ENCODE measurements at regions not wholly inside any gene's neighbourhood (a gene's known extent, or its start where the extent isn't known, plus 50 kb on each side); places are given as distances from the start of the nearest gene placed in this dataset.
A peak's percentile ranks its signal among the peaks of the same experiment; 100 is the strongest.
"Not testable (repeated sequence)": the region's sequence is repeated elsewhere in the genome, so short reads cannot be mapped to it uniquely, and the experiment has no call there.

DNA sequence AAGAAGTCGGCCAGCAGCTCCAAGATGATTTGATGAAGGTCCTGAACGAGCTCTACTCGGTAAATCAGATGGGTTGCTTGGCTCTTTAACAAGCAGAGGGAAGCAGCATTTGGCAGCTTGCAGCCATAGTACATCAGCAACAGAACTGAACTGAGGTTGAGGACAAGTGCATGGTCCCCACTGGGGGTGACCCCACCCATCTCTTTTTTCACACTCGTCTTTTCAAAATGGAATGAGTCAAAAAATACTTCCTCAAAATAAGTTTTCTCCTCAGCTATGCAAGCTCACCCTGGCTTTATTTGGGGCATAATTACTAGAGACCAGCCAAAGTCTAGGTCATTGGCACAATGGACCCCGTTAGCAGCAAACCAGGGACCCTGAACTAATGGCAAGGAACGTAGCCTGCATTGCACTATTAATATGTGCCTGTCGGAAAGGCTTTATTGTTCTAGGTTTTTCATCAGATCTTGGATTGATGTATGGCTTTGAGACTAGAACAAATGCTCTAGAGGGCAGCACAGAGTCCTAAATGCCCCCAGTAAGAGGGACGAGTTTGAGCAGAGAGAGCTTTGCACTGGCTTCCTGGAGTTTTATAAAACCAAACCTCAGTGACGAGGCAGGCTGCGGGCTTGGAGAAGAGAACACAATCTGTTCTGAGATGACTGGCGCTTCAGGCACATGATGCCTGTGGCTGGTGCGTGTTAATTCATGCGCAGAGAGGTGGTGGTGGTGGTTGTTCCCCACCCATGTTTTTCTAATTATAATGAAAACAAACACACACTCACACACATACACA is 74.2 kb upstream of the FAM72C start:
- not testable (repeated sequence) for H2BK20ac ChIP-seq (ENCODE audit: low read depth, low read length, poor library complexity, severe bottlenecking); H3K79me1 ChIP-seq (ENCODE audit: insufficient read depth, low read depth, low read length, poor library complexity, severe bottlenecking); H3K9me3 Mint-ChIP-seq; H3K4me1 ChIP-seq (ENCODE audit: insufficient read depth, low read length); H3K9ac ChIP-seq (ENCODE audit: extremely low read depth, insufficient read length, low read length); H3K27ac Mint-ChIP-seq; H3K14ac ChIP-seq (ENCODE audit: insufficient read depth, low read length); H2BK12ac ChIP-seq (ENCODE audit: insufficient read length, low read depth, low read length); H3K4me1 Mint-ChIP-seq; H3K4me3 Mint-ChIP-seq; H4K8ac ChIP-seq (replicated peaks; ENCODE audit: insufficient read length, low read depth, low read length); H3K9me3 ChIP-seq (ENCODE audit: control insufficient read depth, low read depth, low read length); H2BK5ac ChIP-seq (ENCODE audit: insufficient read length, low read length); H2AFZ ChIP-seq (ENCODE audit: low read length); H3K23me2 ChIP-seq (ENCODE audit: insufficient read length, low read depth, low read length, poor library complexity, severe bottlenecking); H3K27ac ChIP-seq (ENCODE audit: insufficient read length, low read depth, low read length); H3T11ph ChIP-seq (ENCODE audit: low read length); H3K4ac ChIP-seq (ENCODE audit: low read depth, low read length); H2BK15ac ChIP-seq (ENCODE audit: low read depth, low read length); H3K18ac ChIP-seq (ENCODE audit: insufficient read length, low read depth, low read length); H3K36me3 Mint-ChIP-seq (ENCODE audit: insufficient read depth in 1 of 3, low read depth in 3 of 3); H4K20me1 ChIP-seq (ENCODE audit: control insufficient read depth, insufficient read depth, insufficient read length); H2BK120ac ChIP-seq (ENCODE audit: low read depth, low read length, poor library complexity, severe bottlenecking); H3K79me2 ChIP-seq (ENCODE audit: insufficient read depth, low read length); H3K27me3 Mint-ChIP-seq (ENCODE audit: low read depth); H4K91ac ChIP-seq (ENCODE audit: insufficient read length, low read depth, low read length); H2AK5ac ChIP-seq (ENCODE audit: insufficient read length, low read length); H4K5ac ChIP-seq (ENCODE audit: insufficient read length, low read depth, low read length); H3K4me2 ChIP-seq (ENCODE audit: insufficient read depth, insufficient read length, low read length); H3K56ac ChIP-seq (ENCODE audit: insufficient read length, low read depth, low read length); H3K27me3 ChIP-seq (ENCODE audit: insufficient read depth, low read length); H3K23ac ChIP-seq (ENCODE audit: insufficient read length, low read depth, low read length)
- peak; percentile 24 for DNase-seq
- no CpG with 5 or more reads among the region's 13 CpGs for WGBS (ENCODE audit: extremely low coverage, insufficient read length, low lambda C conversion rate)
- TF ChIP-seq, protein P1, sequence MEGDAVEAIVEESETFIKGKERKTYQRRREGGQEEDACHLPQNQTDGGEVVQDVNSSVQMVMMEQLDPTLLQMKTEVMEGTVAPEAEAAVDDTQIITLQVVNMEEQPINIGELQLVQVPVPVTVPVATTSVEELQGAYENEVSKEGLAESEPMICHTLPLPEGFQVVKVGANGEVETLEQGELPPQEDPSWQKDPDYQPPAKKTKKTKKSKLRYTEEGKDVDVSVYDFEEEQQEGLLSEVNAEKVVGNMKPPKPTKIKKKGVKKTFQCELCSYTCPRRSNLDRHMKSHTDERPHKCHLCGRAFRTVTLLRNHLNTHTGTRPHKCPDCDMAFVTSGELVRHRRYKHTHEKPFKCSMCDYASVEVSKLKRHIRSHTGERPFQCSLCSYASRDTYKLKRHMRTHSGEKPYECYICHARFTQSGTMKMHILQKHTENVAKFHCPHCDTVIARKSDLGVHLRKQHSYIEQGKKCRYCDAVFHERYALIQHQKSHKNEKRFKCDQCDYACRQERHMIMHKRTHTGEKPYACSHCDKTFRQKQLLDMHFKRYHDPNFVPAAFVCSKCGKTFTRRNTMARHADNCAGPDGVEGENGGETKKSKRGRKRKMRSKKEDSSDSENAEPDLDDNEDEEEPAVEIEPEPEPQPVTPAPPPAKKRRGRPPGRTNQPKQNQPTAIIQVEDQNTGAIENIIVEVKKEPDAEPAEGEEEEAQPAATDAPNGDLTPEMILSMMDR (conservative IDR thresholded peaks at IDR 0.05), result peak; percentile 37

GRCh38 chr1:144042251-144042650 is 70.5 kb upstream of the FAM72C start:
- H3K27ac Mint-ChIP-seq; H3K27me3 Mint-ChIP-seq (ENCODE audit: low read depth); H3T11ph ChIP-seq (ENCODE audit: low read length); H3K9ac ChIP-seq (ENCODE audit: extremely low read depth, insufficient read length, low read length); H4K20me1 ChIP-seq (ENCODE audit: control insufficient read depth, insufficient read depth, insufficient read length); H4K91ac ChIP-seq (ENCODE audit: insufficient read length, low read depth, low read length); H3K27me3 ChIP-seq (ENCODE audit: insufficient read depth, low read length); H3K9me3 Mint-ChIP-seq; H3K79me1 ChIP-seq (ENCODE audit: insufficient read depth, low read depth, low read length, poor library complexity, severe bottlenecking); H3K14ac ChIP-seq (ENCODE audit: insufficient read depth, low read length); H3K23me2 ChIP-seq (ENCODE audit: insufficient read length, low read depth, low read length, poor library complexity, severe bottlenecking); H3K56ac ChIP-seq (ENCODE audit: insufficient read length, low read depth, low read length); H2BK15ac ChIP-seq (ENCODE audit: low read depth, low read length); H4K8ac ChIP-seq (replicated peaks; ENCODE audit: insufficient read length, low read depth, low read length); H3K36me3 Mint-ChIP-seq (ENCODE audit: insufficient read depth in 1 of 3, low read depth in 3 of 3); H2AK5ac ChIP-seq (ENCODE audit: insufficient read length, low read length); H3K23ac ChIP-seq (ENCODE audit: insufficient read length, low read depth, low read length); H3K4me3 Mint-ChIP-seq; H3K4ac ChIP-seq (ENCODE audit: low read depth, low read length); H4K5ac ChIP-seq (ENCODE audit: insufficient read length, low read depth, low read length); H3K4me1 Mint-ChIP-seq; H3K27ac ChIP-seq (ENCODE audit: insufficient read length, low read depth, low read length); H3K4me2 ChIP-seq (ENCODE audit: insufficient read depth, insufficient read length, low read length); H3K9me3 ChIP-seq (ENCODE audit: control insufficient read depth, low read depth, low read length); H3K4me1 ChIP-seq (ENCODE audit: insufficient read depth, low read length); DNase-seq; H2BK12ac ChIP-seq (ENCODE audit: insufficient read length, low read depth, low read length); H3K79me2 ChIP-seq (ENCODE audit: insufficient read depth, low read length); H2AFZ ChIP-seq (ENCODE audit: low read length); H3K18ac ChIP-seq (ENCODE audit: insufficient read length, low read depth, low read length); H2BK5ac ChIP-seq (ENCODE audit: insufficient read length, low read length); H2BK20ac ChIP-seq (ENCODE audit: low read depth, low read length, poor library complexity, severe bottlenecking); H2BK120ac ChIP-seq (ENCODE audit: low read depth, low read length, poor library complexity, severe bottlenecking): not testable (repeated sequence)
- WGBS (ENCODE audit: extremely low coverage, insufficient read length, low lambda C conversion rate), result no CpG with 5 or more reads among the region's 1 CpG

Measured in H9 (cell line).